Suprapubic skin (tissue), 4 donors: ENCODE measurements at regions not wholly inside any gene's neighbourhood (a gene's known extent, or its start where the extent isn't known, plus 50 kb on each side); places are given as distances from the start of the nearest gene placed in this dataset.
"Not testable (repeated sequence)": the region's sequence is repeated elsewhere in the genome, so short reads cannot be mapped to it uniquely, and the experiment has no call there.

Experiments used
- DNase-seq, 2 donors: peaks; one replicate each; pipeline ENCODE4 v3.0.0-alpha.2; 2019; ENCODE audit warnings: low spot score in 2 of 2
- H3K27ac ChIP-seq: fragments of 200-600 bp; sonication (generic); one replicate; pipeline ENCODE4 v1.5.1; 2019
- H3K27me3 ChIP-seq: fragments of 200-600 bp; sonication (generic); one replicate; pipeline ENCODE4 v1.5.1; 2019
- H3K36me3 ChIP-seq: fragments of 200-600 bp; sonication (generic); one replicate; pipeline ENCODE4 v1.5.1; 2019
- H3K4me1 ChIP-seq: fragments of 200-600 bp; sonication (generic); one replicate; pipeline ENCODE4 v1.5.1; 2019
- H3K4me3 ChIP-seq: fragments of 200-600 bp; sonication (generic); one replicate; pipeline ENCODE4 v1.5.1; 2019; ENCODE audit warnings: mild to moderate bottlenecking
- H3K9me3 ChIP-seq: fragments of 200-600 bp; sonication (generic); one replicate; pipeline ENCODE4 v1.5.1; 2019
- EP300 ChIP-seq: sonication (generic); formaldehyde crosslinking; IDR thresholded peaks from one replicate; pipeline ENCODE4 v1.6.1; 2017; ENCODE audit warnings: antibody characterized with exemption
- POLR2A ChIP-seq, 2 donors: fragments of 450-650 bp; IDR thresholded peaks; one replicate each; pipeline ENCODE4 v1.6.1; 2017; ENCODE audit warnings: antibody characterized with exemption in 2 of 2, mild to moderate bottlenecking in 2 of 2, moderate library complexity in 2 of 2
- POLR2AphosphoS5 ChIP-seq, 3 donors: sonication (generic); formaldehyde crosslinking; IDR thresholded peaks; one replicate each; pipeline ENCODE4 v1.6.1; 2017; ENCODE audit warnings: antibody characterized with exemption in 3 of 3
- WGBS: methylation state at CpG from one replicate; pipeline ENCODE4 v1.1.5; 2018; 5-methylcytosine and 5-hydroxymethylcytosine counted together
- TF ChIP-seq, protein P1 (sequence below), 2 donors: fragments of 200-600 bp in 1 of 2; fragments of 450-650 bp in 1 of 2; sonication (generic) in 1 of 2; IDR thresholded peaks; one replicate each; pipeline ENCODE4 v1.5.1; 2016 to 2019; ENCODE audit warnings: antibody characterized with exemption in 2 of 2, mild to moderate bottlenecking in 1 of 2, moderate library complexity in 1 of 2

- WGBS = 56% methylated on average over 4 of the region's 4 CpGs
- no peak for DNase-seq
- Histone ChIP-seq H3K27ac (no peak overlapping the region), H3K4me1 (no peaks in the 10 kb centered on the region), H3K4me3 (no peak overlapping the region), H3K9me3 (peaks cover 3% of the 10 kb centered on the region), H3K36me3 (no peaks in the 10 kb centered on the region), H3K27me3 (no peaks in the 10 kb centered on the region)
- TF ChIP-seq POLR2A (IDR thresholded peaks at IDR 0.05) = no peak
- TF ChIP-seq, protein P1, sequence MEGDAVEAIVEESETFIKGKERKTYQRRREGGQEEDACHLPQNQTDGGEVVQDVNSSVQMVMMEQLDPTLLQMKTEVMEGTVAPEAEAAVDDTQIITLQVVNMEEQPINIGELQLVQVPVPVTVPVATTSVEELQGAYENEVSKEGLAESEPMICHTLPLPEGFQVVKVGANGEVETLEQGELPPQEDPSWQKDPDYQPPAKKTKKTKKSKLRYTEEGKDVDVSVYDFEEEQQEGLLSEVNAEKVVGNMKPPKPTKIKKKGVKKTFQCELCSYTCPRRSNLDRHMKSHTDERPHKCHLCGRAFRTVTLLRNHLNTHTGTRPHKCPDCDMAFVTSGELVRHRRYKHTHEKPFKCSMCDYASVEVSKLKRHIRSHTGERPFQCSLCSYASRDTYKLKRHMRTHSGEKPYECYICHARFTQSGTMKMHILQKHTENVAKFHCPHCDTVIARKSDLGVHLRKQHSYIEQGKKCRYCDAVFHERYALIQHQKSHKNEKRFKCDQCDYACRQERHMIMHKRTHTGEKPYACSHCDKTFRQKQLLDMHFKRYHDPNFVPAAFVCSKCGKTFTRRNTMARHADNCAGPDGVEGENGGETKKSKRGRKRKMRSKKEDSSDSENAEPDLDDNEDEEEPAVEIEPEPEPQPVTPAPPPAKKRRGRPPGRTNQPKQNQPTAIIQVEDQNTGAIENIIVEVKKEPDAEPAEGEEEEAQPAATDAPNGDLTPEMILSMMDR (IDR thresholded peaks at IDR 0.05) = no peak
- TF ChIP-seq POLR2AphosphoS5 (IDR thresholded peaks at IDR 0.05) = no peak
- TF ChIP-seq EP300 = no peak
Observed at GRCh38 chr6:68114463-68115047, 520.5 kb upstream of the ADGRB3 start.

- no peaks in the 10 kb centered on the region for H3K9me3 ChIP-seq
- no peak overlapping the region for H3K27ac ChIP-seq
- no peak for TF ChIP-seq POLR2A (IDR thresholded peaks at IDR 0.05)
- TF ChIP-seq, protein P1 (IDR thresholded peaks at IDR 0.05) = no peak
- TF ChIP-seq POLR2AphosphoS5 (IDR thresholded peaks at IDR 0.05) = no peak
- no peak for TF ChIP-seq EP300
- 69% methylated on average over 2 of the region's 2 CpGs for WGBS
- H3K36me3 ChIP-seq = no peaks in the 10 kb centered on the region
- no peak overlapping the region for H3K4me3 ChIP-seq
- no peaks in the 10 kb centered on the region for H3K27me3 ChIP-seq
- DNase-seq = no peak
- no peaks in the 10 kb centered on the region for H3K4me1 ChIP-seq
Observed at GRCh38 chr6:68108233-68108835, 526.7 kb upstream of the ADGRB3 start.

DNA sequence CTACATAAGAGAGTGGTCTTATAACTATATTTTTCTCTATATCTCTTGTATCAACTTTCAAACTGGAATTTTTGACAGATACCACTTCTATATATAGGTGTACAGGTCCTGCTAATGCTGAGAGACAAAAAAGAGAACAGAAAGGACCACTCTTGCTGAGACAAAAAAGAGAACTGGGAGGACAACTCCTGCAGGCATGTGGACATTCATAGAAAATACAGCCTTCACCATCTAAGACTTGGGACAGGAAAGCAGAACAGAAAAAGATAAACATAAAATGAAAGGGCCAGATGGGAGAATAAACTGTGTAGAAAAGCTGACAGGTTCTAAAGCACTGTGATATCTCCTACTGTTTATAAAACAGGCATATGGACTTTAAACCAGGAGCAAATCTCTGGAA, 541.0 kb upstream of the ADGRB3 start:
- no peak overlapping the region for H3K27ac ChIP-seq
- DNase-seq = no peak
- H3K36me3 ChIP-seq = no peaks in the 10 kb centered on the region
- H3K4me1 ChIP-seq = no peaks in the 10 kb centered on the region
- H3K4me3 ChIP-seq = no peak overlapping the region
- no peaks in the 10 kb centered on the region for H3K9me3 ChIP-seq
- H3K27me3 ChIP-seq = no peaks in the 10 kb centered on the region
- no peak for TF ChIP-seq EP300

GRCh38 chr6:68087399-68088133, 547.5 kb upstream of the ADGRB3 start:
- Histone ChIP-seq H3K9me3 (no peaks in the 10 kb centered on the region), H3K27me3 (no peaks in the 10 kb centered on the region), H3K4me1 (no peaks in the 10 kb centered on the region), H3K4me3 (no peak overlapping the region), H3K27ac (no peak overlapping the region), H3K36me3 (no peaks in the 10 kb centered on the region)
- DNase-seq = no peak
- TF ChIP-seq, protein P1 (IDR thresholded peaks at IDR 0.05) = no peak
- no peak for TF ChIP-seq POLR2AphosphoS5 (IDR thresholded peaks at IDR 0.05)
- no peak for TF ChIP-seq EP300
- TF ChIP-seq POLR2A (IDR thresholded peaks at IDR 0.05) = no peak
- 94% methylated on average over 1 of the region's 1 CpG for WGBS

- Histone ChIP-seq H3K27me3 (no peaks in the 10 kb centered on the region), H3K4me1 (no peaks in the 10 kb centered on the region), H3K9me3 (no peaks in the 10 kb centered on the region), H3K27ac (no peak overlapping the region), H3K4me3 (no peak overlapping the region), H3K36me3 (no peaks in the 10 kb centered on the region)
- no peak for TF ChIP-seq POLR2AphosphoS5 (IDR thresholded peaks at IDR 0.05)
- TF ChIP-seq, protein P1 (IDR thresholded peaks at IDR 0.05) = no peak
- WGBS = 90% methylated on average over 4 of the region's 4 CpGs
- no peak for DNase-seq
Observed at GRCh38 chr6:68086199-68086598, 548.9 kb upstream of the ADGRB3 start.

GRCh38 chr6:68085599-68085998, 549.5 kb upstream of the ADGRB3 start:
- H3K27me3 ChIP-seq, H3K36me3 ChIP-seq, H3K4me1 ChIP-seq, H3K4me3 ChIP-seq, H3K27ac ChIP-seq, DNase-seq, H3K9me3 ChIP-seq: not testable (repeated sequence)
- WGBS = 70% methylated on average over 4 of the region's 4 CpGs
